Medulla oblongata (tissue), 1 donor: ENCODE measurements at regions not wholly inside any gene's neighbourhood (a gene's known extent, or its start where the extent isn't known, plus 50 kb on each side); places are given as distances from the start of the nearest gene placed in this dataset.
"Not testable (repeated sequence)": the region's sequence is repeated elsewhere in the genome, so short reads cannot be mapped to it uniquely, and the experiment has no call there.

ENCODE experiments used
- DNase-seq: peaks from one replicate; pipeline ENCODE4 v3.0.0-alpha.2; 2015; ENCODE audit errors: extremely low spot score

- DNase-seq, result not testable (repeated sequence)
These were observed 1171.7 kb downstream of the RPIA start for GRCh38 chr2:89863209-89863608.

GRCh38 chr2:89874810-89875595 lies 1183.5 kb downstream of the RPIA start:
- not testable (repeated sequence) for DNase-seq

- DNase-seq, result not testable (repeated sequence)
These were observed 1185.0 kb downstream of the RPIA start for GRCh38 chr2:89876445-89876844.

- peak; percentile 0 for DNase-seq
These were observed 1185.4 kb downstream of the RPIA start for GRCh38 chr2:89876878-89877277.

- not testable (repeated sequence) for DNase-seq
These were observed 1191.4 kb downstream of the RPIA start for GRCh38 chr2:89882880-89883279.

- not testable (repeated sequence) for DNase-seq
These were observed 1192.2 kb downstream of the RPIA start for GRCh38 chr2:89883624-89884023.

- not testable (repeated sequence) for DNase-seq
These were observed 1193.6 kb downstream of the RPIA start for GRCh38 chr2:89885071-89885470.

GRCh38 chr2:89888693-89889092 lies 1197.2 kb downstream of the RPIA start:
- not testable (repeated sequence) for DNase-seq

- not testable (repeated sequence) for DNase-seq
These were observed 1198.8 kb downstream of the RPIA start for GRCh38 chr2:89890185-89890773.

- not testable (repeated sequence) for DNase-seq
These were observed 1203.5 kb downstream of the RPIA start for GRCh38 chr2:89894988-89895387.

- not testable (repeated sequence) for DNase-seq
These were observed 1204.2 kb downstream of the RPIA start for GRCh38 chr2:89895629-89896028.

- DNase-seq, result not testable (repeated sequence)
These were observed 1235.5 kb downstream of the RPIA start for GRCh38 chr2:89927018-89927417.

GRCh38 chr2:89935436-89935835 lies 1244.0 kb downstream of the RPIA start:
- DNase-seq, result not testable (repeated sequence)

- DNase-seq, result peak; percentile 7
These were observed 1244.5 kb downstream of the RPIA start for GRCh38 chr2:89936011-89936410.

GRCh38 chr2:89936559-89936958 lies 1245.1 kb downstream of the RPIA start:
- DNase-seq, result not testable (repeated sequence)

GRCh38 chr2:89938756-89939155 lies 1247.3 kb downstream of the RPIA start:
- not testable (repeated sequence) for DNase-seq

- DNase-seq, result not testable (repeated sequence)
These were observed 1252.8 kb downstream of the RPIA start for GRCh38 chr2:89944267-89944666.

- DNase-seq, result not testable (repeated sequence)
These were observed 1253.6 kb downstream of the RPIA start for GRCh38 chr2:89945004-89945616.

- not testable (repeated sequence) for DNase-seq
These were observed 1255.8 kb downstream of the RPIA start for GRCh38 chr2:89947208-89947815.

GRCh38 chr2:89948102-89948501 lies 1256.6 kb downstream of the RPIA start:
- not testable (repeated sequence) for DNase-seq

GRCh38 chr2:89950807-89951206 lies 1259.3 kb downstream of the RPIA start:
- DNase-seq, result not testable (repeated sequence)

GRCh38 chr2:89957236-89957635 lies 1265.8 kb downstream of the RPIA start:
- not testable (repeated sequence) for DNase-seq
